NCI-H1694 treated with DMSO at 0.1 percent for 48 hours (cell line): ENCODE measurements at regions not wholly inside any gene's neighbourhood (a gene's known extent, or its start where the extent isn't known, plus 50 kb on each side); places are given as distances from the start of the nearest gene placed in this dataset.

Experiments
- DNase-seq: peaks from one replicate; lab custom pipeline; 2025; lab: John Stamatoyannopoulos, UW

- no peak for DNase-seq
These were observed 147.3 kb upstream of the HMHB1 start for GRCh38 chr5:143664623-143665022.

GRCh38 chr5:143663872-143664271, 148.1 kb upstream of the HMHB1 start:
- DNase-seq, result no peak

- DNase-seq, result no peak
These were observed 149.9 kb upstream of the HMHB1 start for GRCh38 chr5:143662020-143662419.

GRCh38 chr5:143660625-143661024, 151.3 kb upstream of the HMHB1 start:
- DNase-seq, result no peak

- no peak for DNase-seq
These were observed 152.2 kb upstream of the HMHB1 start for GRCh38 chr5:143659599-143660238.

- DNase-seq, result no peak
These were observed 153.0 kb upstream of the HMHB1 start for GRCh38 chr5:143658956-143659355.

- DNase-seq, result peak; percentile 97
These were observed 154.2 kb upstream of the HMHB1 start for GRCh38 chr5:143657647-143658285.

- DNase-seq, result no peak
These were observed 158.1 kb upstream of the HMHB1 start for GRCh38 chr5:143653766-143654282.

- no peak for DNase-seq
These were observed 158.7 kb upstream of the HMHB1 start for GRCh38 chr5:143653256-143653655.

GRCh38 chr5:143652108-143652700, 159.8 kb upstream of the HMHB1 start:
- peak; percentile 34 for DNase-seq

GRCh38 chr5:143649937-143650621, 161.9 kb upstream of the HMHB1 start:
- DNase-seq, result no peak

- DNase-seq, result no peak
These were observed 163.3 kb upstream of the HMHB1 start for GRCh38 chr5:143648696-143649095.

- no peak for DNase-seq
These were observed 165.0 kb upstream of the HMHB1 start for GRCh38 chr5:143646961-143647360.

GRCh38 chr5:143645356-143645755, 166.6 kb upstream of the HMHB1 start:
- no peak for DNase-seq

- DNase-seq, result no peak
These were observed 167.2 kb upstream of the HMHB1 start for GRCh38 chr5:143644727-143645126.

- DNase-seq, result no peak
These were observed 169.2 kb upstream of the HMHB1 start for GRCh38 chr5:143642791-143643190.

- DNase-seq, result no peak
These were observed 170.2 kb upstream of the HMHB1 start for GRCh38 chr5:143641549-143642355.

- DNase-seq, result no peak
These were observed 173.3 kb upstream of the HMHB1 start for GRCh38 chr5:143638654-143639053.

- peak; percentile 15 for DNase-seq
These were observed 174.9 kb upstream of the HMHB1 start for GRCh38 chr5:143636931-143637528.

GRCh38 chr5:143635888-143636287, 176.1 kb upstream of the HMHB1 start:
- DNase-seq, result no peak

- DNase-seq, result no peak
These were observed 176.7 kb upstream of the HMHB1 start for GRCh38 chr5:143635146-143635752.
